Sigmoid colon (tissue), 6 donors: ENCODE measurements at regions not wholly inside any gene's neighbourhood (a gene's known extent, or its start where the extent isn't known, plus 50 kb on each side); places are given as distances from the start of the nearest gene placed in this dataset.

Experiments
- DNase-seq: peaks from one replicate; pipeline ENCODE4 v3.0.0-alpha.2; 2019
- H3K27ac ChIP-seq, 4 donors: fragments of 200-600 bp; sonication (generic); one replicate each; pipeline ENCODE4 v1.5.1; 2016 to 2019; ENCODE audit warnings: mild to moderate bottlenecking in 1 of 4
- H3K27me3 ChIP-seq, 3 donors: fragments of 200-600 bp; sonication (generic); one replicate each; pipeline ENCODE4 v1.5.1; 2019; ENCODE audit warnings: mild to moderate bottlenecking in 1 of 3
- H3K36me3 ChIP-seq, 4 donors: fragments of 200-600 bp; sonication (generic); one replicate each; pipeline ENCODE4 v1.5.1; 2016 to 2019
- H3K4me1 ChIP-seq, 4 donors: fragments of 200-600 bp; sonication (generic); one replicate each; pipeline ENCODE4 v1.5.1; 2017 to 2019
- H3K4me3 ChIP-seq, 4 donors: fragments of 200-600 bp; sonication (generic); one replicate each; pipeline ENCODE4 v1.5.1; 2017 to 2019; ENCODE audit warnings: mild to moderate bottlenecking in 2 of 4, moderate library complexity in 1 of 4
- H3K9me3 ChIP-seq, 4 donors: fragments of 200-600 bp in 3 of 4; sonication (generic) in 3 of 4; one replicate each; pipeline versions ENCODE4 v1.5.1 to v1.6.1; 2013 to 2019
- CTCF ChIP-seq, 4 experiments: fragments of 450-650 bp in 3 of 4; fragments of 200-600 bp in 1 of 4; IDR thresholded peaks; one replicate each; pipeline ENCODE4 v1.5.1; 2016 to 2019; ENCODE audit warnings: antibody characterized with exemption in 4 of 4, mild to moderate bottlenecking in 3 of 4, moderate library complexity in 2 of 4
- EP300 ChIP-seq, 4 donors: sonication (generic); formaldehyde crosslinking; IDR thresholded peaks; one replicate each; pipeline ENCODE4 v1.6.1; 2017; ENCODE audit warnings: antibody characterized with exemption in 4 of 4
- POLR2A ChIP-seq, 2 donors: fragments of 450-650 bp; IDR thresholded peaks; one replicate each; pipeline ENCODE4 v1.6.1; 2016; ENCODE audit warnings: antibody characterized with exemption in 2 of 2, mild to moderate bottlenecking in 2 of 2, moderate library complexity in 2 of 2
- POLR2AphosphoS5 ChIP-seq, 4 donors: sonication (generic); formaldehyde crosslinking; IDR thresholded peaks; one replicate each; pipeline ENCODE4 v1.6.1; 2017; ENCODE audit warnings: antibody characterized with exemption in 4 of 4
- WGBS, 2 donors: extraction: QIAGEN DNeasy Blood & Tissue Kit; methylation state at CpG; one replicate each; pipeline ENCODE4 v1.1.7; 2013; 5-methylcytosine and 5-hydroxymethylcytosine counted together
- intact Hi-C: fragments of 100-400 bp; cut with DNase I; formaldehyde crosslinking; loops from one replicate; pipeline ENCODE4 v1.15.1; 2023
- donor health status: healthy with polysubstance abuse.
- donor health status: healthy.

- no peak for DNase-seq
- 50 to 70% methylated on average over 1 of the region's 1 CpG for WGBS, 2 donors
- Histone ChIP-seq H3K9me3 (no peaks in the 10 kb centered on the region), H3K4me3 (no peak overlapping the region), H3K36me3 (no peaks in the 10 kb centered on the region), H3K27ac (no peak overlapping the region), H3K4me1 (no peaks in the 10 kb centered on the region), H3K27me3 (no peaks in the 10 kb centered on the region)
- no peak for TF ChIP-seq POLR2A (IDR thresholded peaks at IDR 0.05)
- TF ChIP-seq CTCF (IDR thresholded peaks at IDR 0.05), result no peak
- no peak for TF ChIP-seq EP300 (IDR thresholded peaks at IDR 0.05)
- no peak for TF ChIP-seq POLR2AphosphoS5 (IDR thresholded peaks at IDR 0.05)
- intact Hi-C loops, result no loop called here
Observed at GRCh38 chr13:64962404-64962803, 2267.7 kb downstream of the PCDH9 start.

GRCh38 chr13:64959276-64959675 is 2270.9 kb downstream of the PCDH9 start:
- H3K9me3 ChIP-seq, result no peaks in the 10 kb centered on the region
- H3K36me3 ChIP-seq, result no peaks in the 10 kb centered on the region
- H3K27ac ChIP-seq, result no peak overlapping the region
- no peaks in the 10 kb centered on the region for H3K4me1 ChIP-seq
- TF ChIP-seq EP300 (IDR thresholded peaks at IDR 0.05) (no peak), CTCF (IDR thresholded peaks at IDR 0.05) (no peak), POLR2AphosphoS5 (IDR thresholded peaks at IDR 0.05) (no peak), POLR2A (IDR thresholded peaks at IDR 0.05) (no peak)
- 96% methylated on average over 15 of the region's 15 CpGs for WGBS, 2 donors
- H3K4me3 ChIP-seq, result no peak overlapping the region
- H3K27me3 ChIP-seq, result no peaks in the 10 kb centered on the region
- intact Hi-C loops, result no loop called here
- DNase-seq, result no peak

GRCh38 chr13:64958106-64958505 is 2272.0 kb downstream of the PCDH9 start:
- no peak for DNase-seq
- Histone ChIP-seq H3K4me1 (no peaks in the 10 kb centered on the region), H3K27me3 (no peaks in the 10 kb centered on the region), H3K36me3 (no peaks in the 10 kb centered on the region), H3K4me3 (no peak overlapping the region), H3K9me3 (no peaks in the 10 kb centered on the region), H3K27ac (no peak overlapping the region)
- TF ChIP-seq POLR2A (IDR thresholded peaks at IDR 0.05) (no peak), POLR2AphosphoS5 (IDR thresholded peaks at IDR 0.05) (no peak), EP300 (IDR thresholded peaks at IDR 0.05) (no peak), CTCF (IDR thresholded peaks at IDR 0.05) (no peak)
- intact Hi-C loops, result no loop called here
- WGBS, 2 donors, result 87 to 93% methylated on average over 16 of the region's 16 CpGs

GRCh38 chr13:64938660-64939059 is 2291.5 kb downstream of the PCDH9 start:
- Histone ChIP-seq H3K4me3 (no peak overlapping the region), H3K9me3 (no peaks in the 10 kb centered on the region), H3K4me1 (no peaks in the 10 kb centered on the region), H3K27ac (no peak overlapping the region), H3K27me3 (no peaks in the 10 kb centered on the region), H3K36me3 (no peaks in the 10 kb centered on the region)
- TF ChIP-seq POLR2AphosphoS5 (IDR thresholded peaks at IDR 0.05) (no peak), CTCF (IDR thresholded peaks at IDR 0.05) (no peak), EP300 (IDR thresholded peaks at IDR 0.05) (no peak), POLR2A (IDR thresholded peaks at IDR 0.05) (no peak)
- intact Hi-C loops, result no loop called here
- 70 to 83% methylated on average over 5 of the region's 5 CpGs for WGBS, 2 donors
- DNase-seq, result no peak

- H3K27ac ChIP-seq, result no peak overlapping the region
- no peak overlapping the region for H3K4me3 ChIP-seq
- H3K9me3 ChIP-seq, result no peaks in the 10 kb centered on the region
- intact Hi-C loops, result no loop called here
- H3K27me3 ChIP-seq, result no peaks in the 10 kb centered on the region
- WGBS, 2 donors, result 84 to 97% methylated on average over 1 of the region's 1 CpG
- no peak for DNase-seq
- no peak for TF ChIP-seq CTCF (IDR thresholded peaks at IDR 0.05)
- no peak for TF ChIP-seq POLR2A (IDR thresholded peaks at IDR 0.05)
- no peak for TF ChIP-seq EP300 (IDR thresholded peaks at IDR 0.05)
- no peak for TF ChIP-seq POLR2AphosphoS5 (IDR thresholded peaks at IDR 0.05)
- no peaks in the 10 kb centered on the region for H3K4me1 ChIP-seq
- H3K36me3 ChIP-seq, result no peaks in the 10 kb centered on the region
Observed at GRCh38 chr13:64937302-64937701, 2292.8 kb downstream of the PCDH9 start.
